ENCODE measurements at regions not wholly inside any gene's neighbourhood (a gene's known extent, or its start where the extent isn't known, plus 50 kb on each side); places are given as distances from the start of the nearest gene placed in this dataset.

DNA sequence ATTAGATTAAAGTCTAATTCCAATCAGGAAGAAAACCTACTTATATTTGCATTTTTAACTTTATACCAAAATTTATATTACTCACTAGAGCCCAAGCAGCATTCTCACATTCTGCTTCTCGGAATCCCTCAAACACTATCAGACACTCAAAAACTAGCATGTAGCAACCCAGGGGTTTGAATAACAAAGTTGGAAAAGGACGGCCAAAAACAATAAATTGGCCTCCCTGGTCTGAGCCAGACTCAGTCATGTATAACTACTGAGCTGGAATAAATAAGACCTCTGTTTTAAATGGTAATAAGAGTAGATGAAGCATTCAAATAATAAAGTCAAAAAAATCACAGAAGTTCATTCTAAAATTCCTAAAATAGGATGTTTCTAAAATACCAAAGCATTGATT, 290.9 kb downstream of the IRS1 start:
- TF ChIP-seq, protein P1, sequence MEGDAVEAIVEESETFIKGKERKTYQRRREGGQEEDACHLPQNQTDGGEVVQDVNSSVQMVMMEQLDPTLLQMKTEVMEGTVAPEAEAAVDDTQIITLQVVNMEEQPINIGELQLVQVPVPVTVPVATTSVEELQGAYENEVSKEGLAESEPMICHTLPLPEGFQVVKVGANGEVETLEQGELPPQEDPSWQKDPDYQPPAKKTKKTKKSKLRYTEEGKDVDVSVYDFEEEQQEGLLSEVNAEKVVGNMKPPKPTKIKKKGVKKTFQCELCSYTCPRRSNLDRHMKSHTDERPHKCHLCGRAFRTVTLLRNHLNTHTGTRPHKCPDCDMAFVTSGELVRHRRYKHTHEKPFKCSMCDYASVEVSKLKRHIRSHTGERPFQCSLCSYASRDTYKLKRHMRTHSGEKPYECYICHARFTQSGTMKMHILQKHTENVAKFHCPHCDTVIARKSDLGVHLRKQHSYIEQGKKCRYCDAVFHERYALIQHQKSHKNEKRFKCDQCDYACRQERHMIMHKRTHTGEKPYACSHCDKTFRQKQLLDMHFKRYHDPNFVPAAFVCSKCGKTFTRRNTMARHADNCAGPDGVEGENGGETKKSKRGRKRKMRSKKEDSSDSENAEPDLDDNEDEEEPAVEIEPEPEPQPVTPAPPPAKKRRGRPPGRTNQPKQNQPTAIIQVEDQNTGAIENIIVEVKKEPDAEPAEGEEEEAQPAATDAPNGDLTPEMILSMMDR (IDR thresholded peaks at IDR 0.05; ENCODE audit: low read length), result no peak
- no peak for TF ChIP-seq EZH2 (IDR thresholded peaks at IDR 0.05; ENCODE audit: borderline replicate concordance, low read length)

All from OCI-LY1 (cell line).